ENCODE measurements at regions not wholly inside any gene's neighbourhood (a gene's known extent, or its start where the extent isn't known, plus 50 kb on each side); places are given as distances from the start of the nearest gene placed in this dataset.

DNA sequence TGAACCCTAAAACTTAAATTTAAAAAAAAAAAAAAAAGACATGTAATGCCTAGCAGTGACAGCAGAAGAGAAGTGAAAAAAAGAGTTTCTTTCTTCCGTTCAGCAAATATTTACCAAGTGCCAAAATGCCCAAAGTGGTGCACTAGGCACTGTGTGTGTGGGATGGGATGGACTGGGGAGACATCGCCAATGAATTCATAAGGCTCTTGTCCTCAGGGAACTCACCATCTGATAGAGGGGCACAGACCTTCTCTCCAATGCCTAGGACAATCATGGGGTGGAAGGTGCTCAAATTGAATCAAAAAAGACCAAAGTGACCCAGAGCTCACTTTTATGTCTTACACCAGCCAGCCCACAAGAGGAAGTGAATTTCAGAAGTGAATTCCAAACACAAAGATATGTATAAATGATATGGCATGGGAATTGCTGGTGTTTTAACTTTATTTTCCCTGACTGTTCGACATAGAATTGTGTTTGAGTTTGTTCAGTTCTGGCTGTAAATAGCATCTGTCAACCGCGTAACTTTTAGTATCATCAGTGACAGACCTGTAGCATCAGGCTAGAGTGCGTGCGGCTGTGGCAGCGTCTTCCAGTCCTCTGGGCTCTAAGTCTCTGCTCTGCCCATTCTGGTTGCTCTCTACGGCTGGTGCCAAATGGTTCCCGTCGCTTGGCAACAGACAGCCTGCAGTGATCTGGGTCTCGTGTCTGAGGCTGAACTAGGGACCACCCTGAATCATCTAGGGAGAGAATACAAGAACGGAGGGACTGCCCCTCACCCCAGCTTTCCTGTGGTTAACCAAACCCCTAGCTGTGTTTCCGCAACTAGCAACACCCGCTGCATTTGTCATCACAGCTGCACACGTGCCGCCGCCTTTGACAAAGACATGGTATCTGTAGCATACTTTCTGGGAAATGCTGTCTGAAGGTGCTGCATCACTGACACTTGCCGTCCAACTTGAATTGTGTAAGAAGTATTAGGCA, 154.0 kb upstream of the THBS1 start:
- peak; percentile 73 for DNase-seq (ENCODE audit: low read depth)

DNA sequence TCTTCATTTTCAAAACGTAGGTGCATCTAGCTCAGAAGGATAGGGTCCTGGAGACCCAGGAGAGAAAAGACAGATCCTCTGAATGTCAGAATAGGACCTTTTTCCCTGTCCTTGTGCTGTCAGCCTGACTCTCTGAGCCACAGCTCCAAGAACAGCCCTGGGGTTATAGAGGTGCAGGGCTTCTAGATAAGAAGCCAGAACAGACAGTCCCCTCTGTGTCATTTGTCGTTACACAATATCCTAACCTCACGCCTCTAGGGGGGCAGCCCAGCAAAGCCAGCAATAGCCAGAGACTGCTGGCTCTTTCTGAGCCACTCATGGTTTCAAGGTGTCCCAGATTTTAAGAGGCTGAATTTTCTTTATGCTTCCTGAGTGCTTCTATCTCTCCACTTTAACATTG, 153.2 kb upstream of the THBS1 start:
- DNase-seq (ENCODE audit: low read depth): no peak

DNA sequence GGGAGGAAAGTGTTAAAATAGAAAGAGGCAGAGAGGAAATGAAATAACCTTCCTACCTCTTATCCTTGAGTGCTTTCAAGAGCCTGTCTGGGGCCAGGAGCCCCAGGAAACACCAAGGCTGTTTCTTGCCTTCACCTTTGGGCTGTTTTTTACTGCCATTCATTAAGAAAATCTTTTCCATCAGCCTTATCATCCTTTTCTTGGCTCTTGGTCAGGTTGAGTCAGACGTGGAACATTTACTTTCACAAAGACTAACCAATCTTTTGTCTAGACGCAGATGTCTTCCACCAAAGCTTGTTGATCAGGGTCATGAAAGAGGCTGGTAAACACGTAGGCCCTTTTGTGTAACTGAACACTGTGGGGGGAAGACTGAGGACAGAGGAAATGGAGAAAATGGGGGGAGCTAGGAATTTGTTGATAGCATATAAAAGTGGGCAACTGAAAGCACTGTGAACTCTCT, 151.0 kb upstream of the THBS1 start:
- DNase-seq (ENCODE audit: low read depth): peak; percentile 71

DNA sequence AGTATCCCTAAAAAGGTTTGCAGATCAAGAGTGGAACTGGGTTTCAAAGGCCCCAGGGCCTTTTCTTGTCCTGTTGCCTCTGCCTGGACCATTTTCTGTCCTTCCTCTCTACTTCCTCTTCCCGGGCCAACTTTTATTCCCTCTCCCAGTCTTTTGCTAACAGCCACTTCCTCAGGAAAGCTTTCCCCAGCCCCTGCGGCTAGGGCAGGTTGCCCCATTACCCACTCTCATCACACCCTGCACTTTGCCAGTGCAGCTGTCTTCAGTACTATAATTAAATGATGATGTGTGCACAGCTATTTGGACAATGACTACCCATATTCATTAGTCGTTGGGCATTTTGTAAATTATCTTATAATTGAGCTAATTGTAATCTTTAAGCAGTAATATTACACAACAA, 150.5 kb upstream of the THBS1 start:
- no peak for DNase-seq (ENCODE audit: low read depth)

DNA sequence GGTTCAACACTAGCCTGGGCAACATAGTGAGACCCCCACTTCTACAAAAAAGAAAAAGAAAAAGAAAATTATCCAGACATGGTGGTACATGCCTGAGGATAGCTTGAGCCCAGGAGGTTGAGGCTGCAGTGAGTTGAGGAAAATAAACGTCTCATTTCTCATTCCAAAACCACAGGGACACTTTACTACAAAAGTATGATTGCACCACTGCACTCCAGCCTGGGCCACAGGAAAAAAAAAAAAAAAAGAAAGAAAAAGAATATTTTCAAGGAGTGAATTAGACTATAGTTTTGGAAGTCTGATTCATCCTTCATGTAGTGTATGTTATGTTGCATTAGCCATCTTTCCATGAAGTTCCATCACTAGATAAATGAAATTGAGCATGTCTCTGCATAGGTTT, 149.5 kb upstream of the THBS1 start:
- no peak for DNase-seq (ENCODE audit: low read depth)

DNA sequence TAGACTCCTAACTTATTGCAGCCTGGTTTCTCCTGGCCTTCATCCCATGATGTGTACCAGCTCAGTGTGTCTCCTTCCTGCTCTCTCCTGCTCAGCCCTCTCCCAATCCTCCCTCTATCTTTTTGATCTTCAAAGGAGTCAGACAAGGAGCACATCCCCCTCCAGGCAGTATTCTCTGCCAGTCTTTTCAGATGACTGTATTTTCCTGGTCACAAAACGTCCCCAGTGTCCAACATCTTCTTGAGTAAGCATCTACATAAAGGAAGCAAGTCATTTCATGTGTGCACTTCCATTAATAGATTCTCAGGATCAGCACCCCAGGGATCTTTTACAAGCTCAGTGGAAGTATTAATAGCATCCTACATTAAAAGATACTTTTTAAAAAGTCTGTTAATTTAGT, 148.9 kb upstream of the THBS1 start:
- no peak for DNase-seq (ENCODE audit: low read depth)

DNA sequence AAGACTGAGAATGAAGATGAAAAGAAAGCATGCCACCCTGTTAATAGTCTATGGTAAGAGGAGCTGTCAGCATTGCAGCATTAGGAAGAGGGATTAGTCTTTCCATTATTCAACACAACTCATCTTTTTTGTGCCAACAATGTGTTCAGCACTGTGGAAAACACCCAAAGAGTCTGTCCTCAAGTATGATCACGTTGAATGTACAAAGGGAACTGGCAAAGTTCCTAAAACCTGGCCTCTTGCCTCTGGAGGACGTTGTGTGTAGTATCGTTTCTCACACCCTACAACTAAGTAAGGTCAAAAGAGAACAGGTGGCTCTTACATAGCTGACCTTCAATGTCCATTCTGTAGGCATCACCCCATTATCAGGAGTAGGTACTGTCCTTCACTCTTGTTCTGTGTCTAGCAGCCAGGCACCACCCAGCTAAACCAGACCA, 147.9 kb upstream of the THBS1 start:
- DNase-seq (ENCODE audit: low read depth): no peak

DNA sequence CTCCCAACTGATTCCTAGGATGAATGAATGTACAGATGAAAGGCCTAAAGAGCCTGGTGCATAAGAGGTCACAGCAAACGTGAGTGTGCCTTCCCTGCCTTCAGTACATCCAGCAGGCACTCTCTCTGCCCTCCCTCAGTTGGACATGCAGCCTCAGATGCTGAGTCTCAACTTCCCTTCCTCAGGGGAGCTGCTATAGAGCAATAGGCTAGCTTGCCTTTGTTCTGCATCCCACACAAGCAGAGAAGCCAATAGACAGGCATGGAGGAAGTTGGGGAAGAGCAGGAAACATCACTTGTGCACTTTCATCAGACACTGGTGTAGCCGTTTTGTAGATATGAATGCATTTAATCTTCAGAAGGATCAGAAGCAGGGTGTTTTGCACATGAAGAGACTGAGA, 147.5 kb upstream of the THBS1 start:
- DNase-seq (ENCODE audit: low read depth): no peak

DNA sequence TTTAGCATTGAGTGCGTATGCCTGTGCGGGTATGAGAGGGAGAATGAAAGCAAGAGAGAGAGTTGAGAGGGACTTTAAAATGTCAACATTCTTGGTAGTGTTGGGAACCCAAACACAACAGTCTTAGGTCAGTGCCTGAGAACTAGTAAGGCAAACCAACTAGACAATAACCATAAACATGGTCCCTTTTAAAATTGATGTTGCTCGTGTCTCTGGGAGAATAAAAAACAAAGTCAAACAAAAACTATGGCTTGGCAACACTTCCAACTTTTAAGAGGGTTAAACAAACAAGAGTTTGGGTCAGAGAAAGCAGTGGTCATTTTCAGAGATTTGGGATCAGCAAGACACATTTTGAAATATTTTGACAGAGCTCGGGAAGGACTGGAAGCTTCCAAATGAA, 146.7 kb upstream of the THBS1 start:
- no peak for DNase-seq (ENCODE audit: low read depth)

DNA sequence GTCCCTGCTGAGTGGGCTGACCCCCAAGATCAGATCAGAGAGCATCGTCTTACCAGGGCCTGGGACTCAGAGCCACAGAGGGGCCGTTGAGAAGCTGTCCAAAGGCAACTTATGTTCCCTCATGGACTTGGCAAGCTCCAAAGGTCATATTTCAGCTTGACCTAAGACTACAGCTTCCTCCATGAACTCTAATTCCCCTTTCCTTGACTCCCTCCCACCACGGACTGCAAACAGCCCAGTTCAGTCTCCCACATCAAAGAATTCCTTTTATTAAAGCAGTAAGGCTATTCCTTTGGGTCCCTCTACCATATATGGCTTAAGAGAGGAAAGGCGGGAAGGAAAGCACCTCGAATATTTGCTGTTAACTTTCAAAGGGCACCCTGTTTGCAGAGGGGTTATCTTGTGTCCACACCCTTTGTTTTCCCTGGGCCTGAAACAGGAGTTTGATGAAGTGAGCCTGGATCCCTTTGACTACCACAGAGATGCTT, 146.1 kb upstream of the THBS1 start:
- no peak for DNase-seq (ENCODE audit: low read depth)

DNA sequence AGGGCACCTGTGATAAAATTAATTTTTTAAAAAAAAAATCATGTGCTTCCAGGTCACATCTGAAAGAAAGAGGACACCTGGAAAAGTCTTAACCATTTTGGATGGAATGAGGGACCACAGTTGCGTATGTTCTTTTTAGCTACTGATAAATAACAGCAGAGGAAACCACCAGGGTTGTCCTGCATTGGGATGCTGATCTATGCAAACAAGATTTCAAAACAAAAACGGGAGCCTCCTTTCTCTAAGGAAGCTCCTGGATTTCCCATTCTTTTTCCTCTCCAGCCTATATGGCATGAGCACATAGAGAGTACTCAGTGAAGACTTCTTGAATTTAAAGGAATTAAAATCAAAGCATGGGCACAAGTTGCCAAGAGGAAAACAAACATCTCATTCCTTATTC, 145.6 kb upstream of the THBS1 start:
- DNase-seq (ENCODE audit: low read depth): no peak

DNA sequence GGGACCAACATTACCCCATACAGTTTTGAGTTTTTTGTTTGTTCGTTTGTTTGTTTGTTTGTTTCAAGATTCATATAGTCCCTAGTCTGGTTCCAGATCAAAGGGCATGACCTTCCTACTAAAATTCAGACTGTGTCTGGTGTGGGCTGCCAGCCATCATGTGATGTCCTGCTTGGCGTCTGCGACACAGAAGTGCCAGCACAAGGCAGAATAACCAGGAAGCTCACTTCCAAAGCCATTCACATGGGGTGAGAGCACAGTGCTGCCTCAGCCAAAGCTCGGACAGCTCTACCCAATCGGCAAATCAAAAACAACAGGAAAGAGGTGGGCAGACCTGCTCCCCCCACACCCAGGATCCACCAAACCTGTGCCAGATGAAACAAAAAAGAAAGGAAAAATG, 142.6 kb upstream of the THBS1 start:
- no peak for DNase-seq (ENCODE audit: low read depth)

DNA sequence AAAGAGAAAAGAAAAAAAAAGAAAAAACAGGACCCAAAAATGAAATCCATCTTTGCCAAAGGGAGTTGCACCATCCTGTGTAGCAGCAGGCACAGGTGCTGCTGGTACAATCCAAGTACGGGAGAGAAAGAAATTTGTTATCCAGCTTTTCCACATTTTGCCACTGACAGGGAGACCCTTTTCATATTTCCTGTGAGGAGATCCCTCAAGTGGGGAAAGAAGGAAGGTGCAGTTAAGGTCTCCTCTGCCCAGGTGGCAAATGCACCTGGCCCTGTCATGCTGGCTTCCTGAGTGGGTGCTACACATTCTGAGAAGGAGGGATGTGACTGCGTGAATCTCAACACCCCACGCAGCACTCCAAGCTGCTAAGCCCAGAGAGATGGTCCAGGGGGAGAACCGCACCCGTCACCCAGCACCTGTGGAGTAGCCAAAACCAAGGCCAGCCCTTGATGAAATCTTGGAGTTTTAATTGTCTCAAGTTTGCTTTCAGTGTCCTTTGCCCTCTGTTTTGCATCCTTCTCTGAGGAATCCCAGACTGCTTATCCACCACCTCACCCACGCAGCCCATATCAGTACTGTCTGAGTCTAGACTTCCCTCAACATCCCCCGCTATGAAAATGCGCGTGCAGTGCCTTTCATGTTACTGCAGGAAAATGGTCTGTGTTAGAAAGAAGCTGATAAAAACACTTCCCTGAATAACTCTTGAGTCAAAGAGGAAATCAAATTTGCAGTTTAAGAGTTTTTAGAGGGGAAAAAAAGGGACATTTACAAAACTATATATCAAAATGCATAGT, 141.9 kb upstream of the THBS1 start:
- no peak for DNase-seq (ENCODE audit: low read depth)

DNA sequence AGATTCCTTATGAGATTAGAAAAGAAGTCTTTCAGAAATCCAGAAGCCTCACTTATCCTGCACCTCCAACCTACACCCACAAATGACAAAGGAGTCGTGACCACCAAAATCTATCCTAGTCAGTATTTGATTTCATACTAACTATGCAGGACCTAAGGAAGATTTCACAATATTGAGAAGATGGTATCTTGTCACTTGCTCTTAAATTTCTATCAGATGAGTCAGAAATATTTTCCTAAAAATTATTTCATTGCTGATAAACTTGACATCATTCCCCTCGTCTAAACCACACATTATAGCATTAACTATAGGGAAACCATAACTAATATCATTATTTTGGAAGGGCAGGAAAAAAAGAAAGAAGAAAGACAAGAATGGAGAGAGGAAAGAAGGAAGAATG, 138.0 kb upstream of the THBS1 start:
- DNase-seq (ENCODE audit: low read depth): no peak

DNA sequence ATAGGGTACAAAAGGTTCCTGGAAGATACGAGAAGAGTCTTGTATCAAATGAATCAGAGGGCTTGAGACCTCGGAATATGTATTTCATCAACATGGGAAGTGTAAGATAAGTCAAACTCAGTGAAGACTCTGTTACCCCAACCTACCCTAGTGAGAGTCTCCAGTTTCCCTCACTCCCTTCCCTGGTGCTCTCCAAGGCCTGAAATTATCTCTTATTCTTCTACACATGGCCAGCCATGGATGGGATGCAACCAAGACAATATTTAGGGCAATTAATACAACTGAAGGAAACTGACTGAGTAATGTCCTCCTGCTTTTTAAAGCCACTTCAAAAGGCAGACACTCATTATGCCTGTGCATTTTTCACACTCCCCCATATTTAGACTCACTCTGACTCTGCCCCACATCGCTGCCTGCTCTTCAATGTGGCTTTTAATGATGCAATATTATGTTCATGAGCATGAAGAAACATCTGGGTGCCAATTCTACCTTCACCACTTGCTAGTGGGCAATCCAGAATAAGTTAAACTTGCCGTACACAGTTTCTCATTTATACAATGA, 137.1 kb upstream of the THBS1 start:
- DNase-seq (ENCODE audit: low read depth): no peak

DNA sequence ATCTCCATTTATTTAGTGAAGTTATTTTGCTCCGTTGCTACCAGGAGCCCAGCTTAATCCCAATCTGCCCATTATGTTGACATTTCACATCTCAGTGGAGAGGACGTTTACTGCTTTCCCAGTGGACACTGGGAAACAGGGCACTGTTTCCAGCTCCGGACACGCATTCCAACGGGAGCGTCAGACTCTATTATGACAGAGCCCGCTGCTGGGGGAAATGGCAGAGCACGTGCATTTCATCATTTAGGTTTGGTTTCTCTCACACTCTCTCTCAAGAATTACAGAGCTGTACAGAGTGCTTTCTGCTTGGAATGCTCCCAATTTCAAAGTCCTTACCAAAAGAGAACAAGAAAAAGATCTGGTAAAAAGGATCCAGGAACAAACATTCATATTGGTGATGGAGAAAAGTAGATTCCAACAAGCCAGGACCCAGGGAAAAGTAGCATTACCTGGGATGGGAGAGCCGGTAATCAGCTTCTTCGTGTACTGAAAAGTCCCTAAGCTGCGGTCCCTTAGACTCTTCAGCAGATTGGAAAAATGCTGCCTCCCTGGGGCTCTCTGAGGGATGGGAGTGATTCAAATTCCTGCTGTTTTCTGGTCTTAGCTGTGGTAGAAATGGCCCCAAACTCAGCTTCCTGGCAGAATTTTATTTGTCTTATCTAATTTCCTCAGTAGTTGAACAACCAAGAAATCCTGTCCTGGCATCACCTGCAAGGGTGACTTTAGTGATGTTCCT, 136.0 kb upstream of the THBS1 start:
- DNase-seq (ENCODE audit: low read depth): no peak

DNA sequence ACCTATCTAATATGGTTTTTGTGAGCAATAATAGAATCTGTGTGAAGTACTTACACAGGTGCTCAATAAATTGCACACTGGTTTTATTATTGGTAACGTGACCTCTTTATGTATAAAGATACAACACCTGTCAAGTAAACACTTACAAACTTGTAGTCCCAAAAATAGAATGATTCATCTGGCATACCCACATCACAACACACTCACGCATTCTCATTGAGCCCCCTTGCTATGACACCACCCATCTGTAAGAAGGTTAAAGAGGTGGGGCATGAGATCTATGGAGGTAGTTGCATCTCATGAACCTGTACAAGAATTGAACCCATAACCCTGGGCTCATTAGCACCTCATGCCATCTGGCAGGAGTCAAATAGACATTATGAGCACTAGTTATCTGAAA, 134.9 kb upstream of the THBS1 start:
- DNase-seq (ENCODE audit: low read depth): no peak

DNA sequence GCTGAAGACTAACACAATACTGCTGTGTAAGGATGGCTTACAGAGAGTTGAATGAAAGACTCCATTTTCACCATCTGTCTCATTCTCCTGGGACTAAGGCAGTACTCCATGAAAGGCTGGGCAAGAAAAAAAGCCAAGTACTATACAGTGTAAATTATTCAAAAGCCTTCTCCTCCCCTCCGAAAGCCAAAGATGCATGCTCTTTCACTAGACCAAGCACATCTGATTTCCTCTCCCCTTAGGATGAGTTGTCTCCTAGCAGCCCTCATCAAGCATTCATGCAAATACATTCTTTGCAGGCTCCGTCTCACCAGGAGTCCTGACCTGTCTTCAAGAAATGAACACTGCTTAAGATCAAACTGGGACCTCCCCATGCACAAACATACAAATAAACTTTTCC, 133.5 kb upstream of the THBS1 start:
- DNase-seq (ENCODE audit: low read depth): no peak

DNA sequence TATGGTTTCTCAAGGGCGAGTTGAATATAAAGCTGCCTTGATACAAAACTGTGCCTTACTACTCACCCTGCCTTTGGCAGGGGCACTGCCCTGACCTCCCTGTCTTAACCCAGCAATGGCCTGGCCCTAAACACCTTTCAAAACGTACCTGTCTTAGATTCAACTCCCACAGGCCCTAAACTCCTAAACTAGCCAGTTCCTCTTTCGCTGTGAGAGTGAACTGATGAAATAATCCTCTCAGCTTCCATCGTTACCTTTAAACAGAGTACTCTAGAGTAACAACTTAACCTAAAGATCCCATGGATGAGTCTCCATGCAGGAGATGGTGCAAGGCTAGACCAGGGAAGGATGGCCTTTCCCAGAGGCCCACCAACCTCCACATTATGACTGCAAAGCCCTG, 133.0 kb upstream of the THBS1 start:
- DNase-seq (ENCODE audit: low read depth): no peak

DNA sequence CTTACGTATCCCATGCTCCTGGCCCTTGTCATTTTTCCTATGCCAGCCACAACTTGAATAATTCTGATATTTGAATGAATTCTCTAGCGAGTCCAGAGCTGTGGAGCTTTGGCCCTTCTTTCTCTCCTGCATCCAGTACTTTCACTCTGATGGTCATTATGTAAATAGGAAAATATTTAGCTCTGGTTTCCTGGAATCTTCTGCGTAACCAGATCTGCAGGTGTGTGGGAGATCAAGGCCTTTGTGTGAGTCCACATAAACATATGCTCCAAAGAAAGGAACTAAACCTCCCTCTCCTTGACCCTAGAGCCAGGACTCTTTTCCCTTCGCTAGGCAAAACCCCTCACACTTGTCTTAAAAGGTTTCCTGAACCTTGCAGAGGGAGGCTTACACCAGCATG, 132.5 kb upstream of the THBS1 start:
- DNase-seq (ENCODE audit: low read depth): no peak

DNA sequence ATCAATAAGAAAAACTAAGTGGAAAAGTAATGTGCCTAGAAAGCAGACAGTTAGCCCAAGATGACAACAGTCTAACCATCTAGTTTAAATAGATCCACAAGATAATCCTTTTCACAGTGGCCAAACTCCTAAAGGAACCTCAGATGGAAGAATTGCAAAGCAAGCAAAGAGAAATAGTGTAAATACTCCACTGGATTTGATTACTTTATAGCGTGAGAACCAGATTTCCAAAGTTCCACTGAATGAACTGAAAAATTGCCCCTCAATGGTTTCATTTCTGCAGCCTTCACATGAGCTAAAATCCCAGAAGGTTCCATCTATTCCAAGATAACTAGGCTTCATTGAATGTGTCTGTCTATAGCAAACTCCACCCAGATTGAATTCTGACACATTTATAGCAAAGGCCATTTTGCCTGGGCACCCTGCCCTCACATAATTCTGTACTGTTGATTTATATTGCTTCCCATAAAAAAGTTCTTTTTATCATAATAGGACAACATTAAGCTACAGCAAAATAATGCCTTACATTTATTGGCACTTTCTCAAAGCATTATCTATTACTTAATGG, 129.7 kb upstream of the THBS1 start:
- DNase-seq (ENCODE audit: low read depth): no peak

DNA sequence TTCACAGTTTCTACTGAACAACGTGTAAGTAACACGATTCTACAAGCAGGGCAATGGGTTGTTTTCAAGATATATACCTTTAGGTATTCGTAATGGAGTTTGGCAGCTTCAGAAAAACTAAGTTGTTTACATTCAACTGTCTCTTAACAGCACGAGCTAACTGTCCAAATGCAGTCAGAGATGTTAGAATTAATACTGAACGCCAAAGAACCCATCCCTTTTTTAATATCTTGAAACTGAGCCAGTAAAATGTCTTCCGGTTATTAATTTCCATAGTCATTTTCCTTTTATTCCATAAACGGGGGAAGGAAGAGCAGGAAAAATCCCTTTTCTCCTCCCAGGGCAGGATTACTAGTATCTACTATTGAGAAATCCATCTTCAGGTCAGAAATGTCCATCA, 129.0 kb upstream of the THBS1 start:
- no peak for DNase-seq (ENCODE audit: low read depth)

Data from GM04503 (cell line).